NB4 (cell line): ENCODE measurements at regions not wholly inside any gene's neighbourhood (a gene's known extent, or its start where the extent isn't known, plus 50 kb on each side); places are given as distances from the start of the nearest gene placed in this dataset.

ENCODE experiments used
- POLR2A ChIP-seq: IDR thresholded peaks from 2 replicates; pipeline ENCODE4 v1.6.1; 2011; ENCODE audit warnings: mild to moderate bottlenecking; ENCODE audit not compliant: insufficient read length; ENCODE audit errors: extremely low read depth
- TF ChIP-seq, protein P1 (sequence below): IDR thresholded peaks from one replicate; pipeline ENCODE4 v1.5.1; 2012; ENCODE audit warnings: low read depth, low read length

DNA sequence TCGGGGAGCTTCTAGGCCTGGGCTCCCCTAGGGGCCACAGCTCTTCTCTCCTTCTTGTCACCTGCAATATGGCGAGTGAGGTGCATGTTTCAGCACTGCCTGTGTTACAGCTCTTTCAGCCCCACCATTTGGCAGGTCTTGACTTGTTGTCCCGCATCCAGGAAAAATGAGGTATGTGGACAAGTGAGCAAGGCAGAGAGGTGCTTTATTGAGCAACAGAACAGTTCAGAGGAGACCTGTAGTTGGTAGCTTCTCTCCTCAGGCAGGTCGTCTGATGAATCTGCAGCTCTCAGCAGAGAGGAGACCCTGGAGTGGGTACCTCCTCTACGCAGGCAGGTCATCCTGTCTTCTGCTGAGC is 208.2 kb upstream of the USP25 start:
- TF ChIP-seq, protein P1, sequence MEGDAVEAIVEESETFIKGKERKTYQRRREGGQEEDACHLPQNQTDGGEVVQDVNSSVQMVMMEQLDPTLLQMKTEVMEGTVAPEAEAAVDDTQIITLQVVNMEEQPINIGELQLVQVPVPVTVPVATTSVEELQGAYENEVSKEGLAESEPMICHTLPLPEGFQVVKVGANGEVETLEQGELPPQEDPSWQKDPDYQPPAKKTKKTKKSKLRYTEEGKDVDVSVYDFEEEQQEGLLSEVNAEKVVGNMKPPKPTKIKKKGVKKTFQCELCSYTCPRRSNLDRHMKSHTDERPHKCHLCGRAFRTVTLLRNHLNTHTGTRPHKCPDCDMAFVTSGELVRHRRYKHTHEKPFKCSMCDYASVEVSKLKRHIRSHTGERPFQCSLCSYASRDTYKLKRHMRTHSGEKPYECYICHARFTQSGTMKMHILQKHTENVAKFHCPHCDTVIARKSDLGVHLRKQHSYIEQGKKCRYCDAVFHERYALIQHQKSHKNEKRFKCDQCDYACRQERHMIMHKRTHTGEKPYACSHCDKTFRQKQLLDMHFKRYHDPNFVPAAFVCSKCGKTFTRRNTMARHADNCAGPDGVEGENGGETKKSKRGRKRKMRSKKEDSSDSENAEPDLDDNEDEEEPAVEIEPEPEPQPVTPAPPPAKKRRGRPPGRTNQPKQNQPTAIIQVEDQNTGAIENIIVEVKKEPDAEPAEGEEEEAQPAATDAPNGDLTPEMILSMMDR, result no peak
- no peak for TF ChIP-seq POLR2A
